Fibroblast of skin of abdomen (primary cell): ENCODE measurements at regions not wholly inside any gene's neighbourhood (a gene's known extent, or its start where the extent isn't known, plus 50 kb on each side); places are given as distances from the start of the nearest gene placed in this dataset.

Source experiments
- DNase-seq: peaks from one replicate; pipeline ENCODE4 v3.0.0-alpha.2; 2013

GRCh38 chr7:53719122-53719521 is 683.7 kb downstream of the POM121L12 start:
- DNase-seq: no peak

- DNase-seq: no peak
Measured at GRCh38 chr7:53740971-53741370, 705.5 kb downstream of the POM121L12 start.

DNA sequence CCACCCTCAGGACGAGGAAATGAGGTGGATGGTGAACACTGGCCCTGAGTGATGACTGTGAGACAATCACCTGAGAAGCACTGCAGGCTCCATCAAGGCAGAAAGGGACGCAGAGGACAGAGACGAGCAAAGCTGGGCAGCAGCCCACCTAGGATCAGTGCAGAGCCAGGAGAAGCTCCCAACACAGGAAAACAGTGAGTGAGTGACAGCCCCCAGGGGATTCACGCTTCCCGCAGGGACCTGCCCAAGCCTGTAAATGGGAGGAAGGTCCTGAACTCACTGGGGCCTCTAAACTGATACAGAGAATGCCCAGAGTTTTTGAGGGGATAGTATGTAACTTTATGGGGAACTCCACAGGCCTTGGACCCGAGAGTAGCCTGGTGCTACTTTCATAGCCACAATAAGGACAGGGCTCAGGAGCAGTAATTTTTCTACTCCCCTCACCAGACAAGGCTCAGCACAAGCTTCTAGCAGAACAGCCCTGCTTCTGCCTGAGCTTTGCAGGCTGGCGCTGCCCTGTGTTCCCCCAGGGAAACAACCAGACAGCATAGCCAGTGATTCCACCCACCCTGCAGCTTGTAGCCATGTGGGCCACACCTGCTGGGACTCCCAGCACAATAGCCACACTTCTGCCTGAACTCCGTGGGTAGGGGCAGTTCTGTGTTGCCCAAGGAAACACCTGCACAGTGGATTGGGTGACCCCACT is 708.4 kb downstream of the POM121L12 start:
- DNase-seq: no peak

- no peak for DNase-seq
Measured at GRCh38 chr7:53744403-53744760, 708.9 kb downstream of the POM121L12 start.

DNA sequence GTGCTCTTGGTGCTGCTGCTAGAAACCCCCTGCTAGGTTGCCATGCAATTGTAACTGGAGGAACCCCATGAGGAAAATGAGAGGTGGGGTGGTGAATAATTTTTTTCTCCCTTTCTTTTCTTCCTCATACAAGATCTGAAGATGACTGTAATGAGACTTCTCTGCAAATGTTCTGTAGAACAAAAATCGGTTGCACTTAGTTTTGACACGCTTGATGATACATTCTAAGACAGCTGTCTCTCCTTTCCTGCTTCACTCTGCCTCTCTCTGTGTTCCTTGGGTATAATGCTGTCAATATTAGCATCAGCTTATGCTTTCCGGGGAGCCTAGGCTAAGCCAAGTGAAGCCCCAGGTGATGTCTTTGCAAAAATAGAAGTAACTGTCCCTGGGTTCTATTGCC is 721.5 kb downstream of the POM121L12 start:
- no peak for DNase-seq

- DNase-seq: no peak
Measured at GRCh38 chr7:53768186-53768585, 732.8 kb downstream of the POM121L12 start.

DNA sequence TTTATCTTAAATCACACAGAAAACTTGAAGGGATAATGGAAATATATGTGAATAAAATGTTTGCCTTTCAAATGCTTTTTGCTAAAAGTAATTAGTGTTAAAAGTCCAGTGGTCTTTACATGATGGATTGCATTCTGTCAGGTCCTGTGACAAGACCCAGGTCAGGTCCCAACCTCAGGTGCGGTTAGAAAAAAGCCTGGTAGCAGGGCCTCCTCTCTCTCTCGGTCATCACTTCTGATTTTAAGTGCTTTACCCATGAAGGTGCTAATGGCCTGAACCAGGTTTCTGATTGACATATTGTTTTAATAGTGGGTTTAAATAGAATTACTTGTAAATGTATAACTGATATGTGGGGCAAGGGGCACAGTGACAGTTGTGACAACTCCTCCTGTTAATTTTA is 736.3 kb downstream of the POM121L12 start:
- no peak for DNase-seq

- no peak for DNase-seq
Measured at GRCh38 chr7:53776323-53776722, 740.9 kb downstream of the POM121L12 start.

GRCh38 chr7:53789741-53790140 is 752.4 kb upstream of the VSTM2A start:
- DNase-seq: no peak

- DNase-seq: no peak
Measured at GRCh38 chr7:53794816-53795215, 747.4 kb upstream of the VSTM2A start.

DNA sequence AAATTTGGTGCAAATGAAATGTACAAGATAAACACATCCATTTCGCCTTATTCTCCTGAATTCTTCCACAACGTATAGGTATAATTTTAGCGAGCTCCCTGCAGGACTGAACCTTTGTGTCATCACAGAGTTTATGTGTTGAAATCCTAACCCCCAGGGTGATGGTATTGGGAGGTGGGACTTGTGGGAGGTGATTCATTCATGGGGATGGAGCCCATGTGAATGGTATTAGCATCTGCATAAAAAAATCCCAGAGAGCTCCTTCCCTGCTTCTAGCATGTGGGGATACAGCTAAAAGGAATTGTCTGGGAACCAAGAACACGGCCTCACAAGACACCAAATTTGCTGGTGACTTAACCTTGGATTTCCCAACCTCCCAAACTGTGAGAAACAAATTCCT is 741.4 kb upstream of the VSTM2A start:
- DNase-seq: peak; percentile 20

DNA sequence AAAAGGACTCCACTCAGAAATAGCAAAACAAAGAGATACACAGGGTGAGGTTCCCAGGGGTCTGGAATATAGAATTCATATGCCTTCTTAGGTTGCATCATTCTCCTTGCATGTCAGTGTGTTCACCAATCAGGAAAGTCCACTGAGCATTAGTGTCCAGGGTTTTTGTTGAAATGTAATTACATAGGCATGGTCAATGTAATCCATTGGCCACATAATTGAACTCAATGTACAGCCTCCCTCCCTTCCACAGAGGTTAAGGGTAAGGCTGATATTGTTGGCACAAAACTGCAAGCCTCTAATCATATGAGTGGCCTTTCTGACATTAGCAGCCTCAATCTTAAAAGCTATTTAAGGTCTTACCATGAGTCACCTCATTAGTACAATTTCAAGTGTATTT is 736.1 kb upstream of the VSTM2A start:
- no peak for DNase-seq

GRCh38 chr7:53811555-53812079 is 730.6 kb upstream of the VSTM2A start:
- DNase-seq: peak; percentile 20

DNA sequence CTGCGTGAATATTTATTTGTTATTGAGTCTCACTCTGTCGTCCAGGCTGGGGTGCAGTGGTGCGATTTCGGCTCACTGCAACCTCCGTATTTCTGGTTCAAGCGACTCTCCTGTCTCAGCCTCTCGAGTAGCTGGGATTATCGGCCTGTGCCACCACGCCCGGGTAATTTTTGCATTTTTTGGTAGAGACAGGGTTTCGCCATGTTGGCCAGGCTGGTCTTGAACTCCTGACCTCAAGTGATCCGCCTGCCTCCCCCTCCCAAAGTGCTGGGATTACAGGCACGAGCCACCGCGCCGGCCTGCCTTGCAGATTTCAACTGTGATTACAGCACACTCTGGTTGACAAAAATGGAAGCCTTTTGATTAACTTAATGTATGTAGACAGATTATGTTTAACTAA is 730.0 kb upstream of the VSTM2A start:
- DNase-seq: no peak

GRCh38 chr7:53835301-53835700 is 706.9 kb upstream of the VSTM2A start:
- no peak for DNase-seq

DNA sequence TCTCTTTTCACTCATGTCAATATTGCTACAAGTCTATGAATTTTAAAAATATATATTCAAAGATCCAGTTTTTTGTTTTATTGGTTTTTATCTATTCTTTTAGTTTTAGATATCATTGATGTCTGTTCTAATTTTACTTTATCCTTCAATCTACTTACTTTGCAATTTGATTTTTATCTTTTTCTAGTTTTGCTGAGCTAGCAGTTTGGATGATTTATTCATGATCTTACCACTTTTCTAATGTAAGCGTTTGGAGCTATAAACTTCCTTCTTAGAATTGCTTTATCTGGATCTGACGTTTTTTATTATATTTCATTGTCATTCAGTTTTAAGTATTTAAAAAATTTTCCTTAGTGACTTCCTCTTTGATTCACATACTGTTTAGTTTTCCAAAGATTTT is 664.5 kb upstream of the VSTM2A start:
- DNase-seq: no peak

- no peak for DNase-seq
Measured at GRCh38 chr7:53900856-53901528, 641.2 kb upstream of the VSTM2A start.

GRCh38 chr7:53904355-53904754 is 637.8 kb upstream of the VSTM2A start:
- DNase-seq: no peak

GRCh38 chr7:53917637-53918036 is 624.5 kb upstream of the VSTM2A start:
- no peak for DNase-seq

- no peak for DNase-seq
Measured at GRCh38 chr7:53920011-53920410, 622.2 kb upstream of the VSTM2A start.

DNA sequence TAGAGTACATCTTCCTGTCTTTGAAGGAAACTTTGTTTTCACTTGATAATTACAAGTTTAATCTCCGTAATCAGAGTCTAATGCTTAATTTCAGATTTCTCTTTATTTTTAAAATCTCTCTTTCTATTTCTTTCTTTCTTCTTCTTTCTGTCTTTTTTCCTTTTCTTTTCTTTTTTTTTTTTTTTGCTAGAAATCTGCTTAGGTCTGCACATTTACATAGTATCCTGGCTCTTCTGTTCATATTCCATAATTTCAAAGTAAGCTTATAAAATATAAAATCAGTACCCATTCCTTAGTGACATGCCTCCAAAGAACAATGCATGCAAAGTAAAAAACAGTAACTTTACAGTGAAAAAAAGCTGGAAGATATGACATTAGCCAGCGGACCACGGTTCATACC is 601.7 kb upstream of the VSTM2A start:
- no peak for DNase-seq

DNA sequence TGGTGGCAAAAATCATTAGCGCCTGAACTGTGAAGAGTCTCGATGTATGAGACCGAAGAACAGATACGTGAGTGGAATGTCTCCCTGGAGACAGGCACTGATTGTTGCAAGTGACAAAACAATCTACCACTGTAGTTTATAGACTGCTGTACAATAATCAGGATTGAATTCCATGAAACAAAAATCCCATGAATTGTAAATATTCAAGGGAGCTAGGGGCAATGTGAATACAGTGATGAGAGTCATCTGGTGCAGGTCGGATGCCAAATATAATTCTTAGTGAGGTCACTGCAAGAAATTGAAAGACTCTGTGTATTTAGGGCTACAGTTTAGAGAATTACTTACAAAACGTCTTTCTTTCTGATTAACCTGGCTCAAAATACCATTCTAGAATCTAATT is 594.4 kb upstream of the VSTM2A start:
- DNase-seq: no peak

DNA sequence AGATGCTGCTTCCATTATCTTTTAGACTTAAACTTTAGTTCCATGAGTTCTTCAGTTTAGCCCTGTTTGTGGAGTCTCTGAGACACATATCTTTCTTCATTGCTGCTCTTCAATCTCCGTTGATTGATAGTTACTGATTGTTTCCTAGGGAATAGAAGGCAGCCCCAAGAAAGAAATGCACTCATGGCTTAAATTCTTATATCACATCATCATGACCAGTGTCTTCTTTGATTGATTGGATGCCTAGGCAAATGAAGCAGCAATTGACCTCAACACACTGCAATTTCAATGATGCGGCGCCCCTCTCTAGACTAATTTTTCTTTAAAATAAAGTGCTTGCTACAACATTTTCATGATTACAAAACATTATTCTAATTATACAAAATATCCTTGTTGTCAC is 576.5 kb upstream of the VSTM2A start:
- DNase-seq: no peak

- DNase-seq: no peak
Measured at GRCh38 chr7:53983480-53983879, 558.7 kb upstream of the VSTM2A start.
